HG02852 (cell line): ENCODE measurements at regions not wholly inside any gene's neighbourhood (a gene's known extent, or its start where the extent isn't known, plus 50 kb on each side); places are given as distances from the start of the nearest gene placed in this dataset.

Experiments
- ATAC-seq: cut with Tn5 transposase; IDR thresholded peaks from one replicate; pipeline ENCODE4 v1.9.1; 2021; ENCODE audit warnings: mild to moderate bottlenecking, moderate library complexity; ENCODE audit not compliant: unreplicated experiment

GRCh38 chr1:208510192-208510952 is 266.2 kb upstream of the PLXNA2 start:
- ATAC-seq, result no peak

GRCh38 chr1:208511242-208511860 is 267.2 kb upstream of the PLXNA2 start:
- no peak for ATAC-seq

- no peak for ATAC-seq
Measured at GRCh38 chr1:208513799-208514198, 269.6 kb upstream of the PLXNA2 start.

GRCh38 chr1:208515129-208515528 is 270.9 kb upstream of the PLXNA2 start:
- no peak for ATAC-seq

GRCh38 chr1:208516780-208517179 is 272.6 kb upstream of the PLXNA2 start:
- ATAC-seq, result no peak

- ATAC-seq, result no peak
Measured at GRCh38 chr1:208520438-208521099, 276.4 kb upstream of the PLXNA2 start.

- no peak for ATAC-seq
Measured at GRCh38 chr1:208521534-208521933, 277.4 kb upstream of the PLXNA2 start.

GRCh38 chr1:208523007-208523406 is 278.8 kb upstream of the PLXNA2 start:
- ATAC-seq, result no peak

- no peak for ATAC-seq
Measured at GRCh38 chr1:208524376-208524775, 280.2 kb upstream of the PLXNA2 start.

GRCh38 chr1:208524925-208525324 is 280.7 kb upstream of the PLXNA2 start:
- no peak for ATAC-seq

GRCh38 chr1:208525417-208525816 is 281.2 kb upstream of the PLXNA2 start:
- ATAC-seq, result no peak

- ATAC-seq, result no peak
Measured at GRCh38 chr1:208526613-208527125, 282.5 kb upstream of the PLXNA2 start.

GRCh38 chr1:208527156-208527555 is 283.0 kb upstream of the PLXNA2 start:
- ATAC-seq, result no peak

GRCh38 chr1:208528578-208529240 is 284.5 kb upstream of the PLXNA2 start:
- ATAC-seq, result no peak

GRCh38 chr1:208531003-208531750 is 287.0 kb upstream of the PLXNA2 start:
- no peak for ATAC-seq

- ATAC-seq, result no peak
Measured at GRCh38 chr1:208533746-208534598, 289.8 kb upstream of the PLXNA2 start.

GRCh38 chr1:208534599-208534897 is 290.4 kb upstream of the PLXNA2 start:
- no peak for ATAC-seq

GRCh38 chr1:208534979-208535378 is 290.8 kb upstream of the PLXNA2 start:
- no peak for ATAC-seq

- no peak for ATAC-seq
Measured at GRCh38 chr1:208535511-208535910, 291.3 kb upstream of the PLXNA2 start.

GRCh38 chr1:208536212-208536611 is 292.0 kb upstream of the PLXNA2 start:
- no peak for ATAC-seq
